ENCODE measurements at regions not wholly inside any gene's neighbourhood (a gene's known extent, or its start where the extent isn't known, plus 50 kb on each side); places are given as distances from the start of the nearest gene placed in this dataset.
"Not testable (repeated sequence)": the region's sequence is repeated elsewhere in the genome, so short reads cannot be mapped to it uniquely, and the experiment has no call there.

DNA sequence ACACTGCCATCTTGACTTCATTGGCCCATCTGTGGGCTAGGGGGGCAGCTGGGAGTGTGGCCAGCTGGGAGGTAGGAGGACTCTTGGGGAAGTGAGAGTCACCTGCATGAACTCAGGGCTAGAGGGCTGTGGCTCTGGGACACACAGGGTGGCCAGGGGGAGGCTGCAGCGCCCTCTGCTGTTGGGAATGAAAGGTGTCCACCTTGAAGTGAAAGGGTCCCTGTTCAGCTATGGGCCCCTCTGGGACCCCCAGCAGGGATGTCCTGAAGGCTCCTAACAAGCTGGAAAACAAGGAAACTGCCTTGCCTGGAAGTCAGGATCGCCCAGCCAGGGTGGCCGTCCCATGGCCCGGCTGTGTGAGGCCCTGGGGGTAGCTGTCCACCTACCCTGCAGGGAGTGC, 507.8 kb downstream of the FOXD4L4 start:
- TF ChIP-seq, protein P1, sequence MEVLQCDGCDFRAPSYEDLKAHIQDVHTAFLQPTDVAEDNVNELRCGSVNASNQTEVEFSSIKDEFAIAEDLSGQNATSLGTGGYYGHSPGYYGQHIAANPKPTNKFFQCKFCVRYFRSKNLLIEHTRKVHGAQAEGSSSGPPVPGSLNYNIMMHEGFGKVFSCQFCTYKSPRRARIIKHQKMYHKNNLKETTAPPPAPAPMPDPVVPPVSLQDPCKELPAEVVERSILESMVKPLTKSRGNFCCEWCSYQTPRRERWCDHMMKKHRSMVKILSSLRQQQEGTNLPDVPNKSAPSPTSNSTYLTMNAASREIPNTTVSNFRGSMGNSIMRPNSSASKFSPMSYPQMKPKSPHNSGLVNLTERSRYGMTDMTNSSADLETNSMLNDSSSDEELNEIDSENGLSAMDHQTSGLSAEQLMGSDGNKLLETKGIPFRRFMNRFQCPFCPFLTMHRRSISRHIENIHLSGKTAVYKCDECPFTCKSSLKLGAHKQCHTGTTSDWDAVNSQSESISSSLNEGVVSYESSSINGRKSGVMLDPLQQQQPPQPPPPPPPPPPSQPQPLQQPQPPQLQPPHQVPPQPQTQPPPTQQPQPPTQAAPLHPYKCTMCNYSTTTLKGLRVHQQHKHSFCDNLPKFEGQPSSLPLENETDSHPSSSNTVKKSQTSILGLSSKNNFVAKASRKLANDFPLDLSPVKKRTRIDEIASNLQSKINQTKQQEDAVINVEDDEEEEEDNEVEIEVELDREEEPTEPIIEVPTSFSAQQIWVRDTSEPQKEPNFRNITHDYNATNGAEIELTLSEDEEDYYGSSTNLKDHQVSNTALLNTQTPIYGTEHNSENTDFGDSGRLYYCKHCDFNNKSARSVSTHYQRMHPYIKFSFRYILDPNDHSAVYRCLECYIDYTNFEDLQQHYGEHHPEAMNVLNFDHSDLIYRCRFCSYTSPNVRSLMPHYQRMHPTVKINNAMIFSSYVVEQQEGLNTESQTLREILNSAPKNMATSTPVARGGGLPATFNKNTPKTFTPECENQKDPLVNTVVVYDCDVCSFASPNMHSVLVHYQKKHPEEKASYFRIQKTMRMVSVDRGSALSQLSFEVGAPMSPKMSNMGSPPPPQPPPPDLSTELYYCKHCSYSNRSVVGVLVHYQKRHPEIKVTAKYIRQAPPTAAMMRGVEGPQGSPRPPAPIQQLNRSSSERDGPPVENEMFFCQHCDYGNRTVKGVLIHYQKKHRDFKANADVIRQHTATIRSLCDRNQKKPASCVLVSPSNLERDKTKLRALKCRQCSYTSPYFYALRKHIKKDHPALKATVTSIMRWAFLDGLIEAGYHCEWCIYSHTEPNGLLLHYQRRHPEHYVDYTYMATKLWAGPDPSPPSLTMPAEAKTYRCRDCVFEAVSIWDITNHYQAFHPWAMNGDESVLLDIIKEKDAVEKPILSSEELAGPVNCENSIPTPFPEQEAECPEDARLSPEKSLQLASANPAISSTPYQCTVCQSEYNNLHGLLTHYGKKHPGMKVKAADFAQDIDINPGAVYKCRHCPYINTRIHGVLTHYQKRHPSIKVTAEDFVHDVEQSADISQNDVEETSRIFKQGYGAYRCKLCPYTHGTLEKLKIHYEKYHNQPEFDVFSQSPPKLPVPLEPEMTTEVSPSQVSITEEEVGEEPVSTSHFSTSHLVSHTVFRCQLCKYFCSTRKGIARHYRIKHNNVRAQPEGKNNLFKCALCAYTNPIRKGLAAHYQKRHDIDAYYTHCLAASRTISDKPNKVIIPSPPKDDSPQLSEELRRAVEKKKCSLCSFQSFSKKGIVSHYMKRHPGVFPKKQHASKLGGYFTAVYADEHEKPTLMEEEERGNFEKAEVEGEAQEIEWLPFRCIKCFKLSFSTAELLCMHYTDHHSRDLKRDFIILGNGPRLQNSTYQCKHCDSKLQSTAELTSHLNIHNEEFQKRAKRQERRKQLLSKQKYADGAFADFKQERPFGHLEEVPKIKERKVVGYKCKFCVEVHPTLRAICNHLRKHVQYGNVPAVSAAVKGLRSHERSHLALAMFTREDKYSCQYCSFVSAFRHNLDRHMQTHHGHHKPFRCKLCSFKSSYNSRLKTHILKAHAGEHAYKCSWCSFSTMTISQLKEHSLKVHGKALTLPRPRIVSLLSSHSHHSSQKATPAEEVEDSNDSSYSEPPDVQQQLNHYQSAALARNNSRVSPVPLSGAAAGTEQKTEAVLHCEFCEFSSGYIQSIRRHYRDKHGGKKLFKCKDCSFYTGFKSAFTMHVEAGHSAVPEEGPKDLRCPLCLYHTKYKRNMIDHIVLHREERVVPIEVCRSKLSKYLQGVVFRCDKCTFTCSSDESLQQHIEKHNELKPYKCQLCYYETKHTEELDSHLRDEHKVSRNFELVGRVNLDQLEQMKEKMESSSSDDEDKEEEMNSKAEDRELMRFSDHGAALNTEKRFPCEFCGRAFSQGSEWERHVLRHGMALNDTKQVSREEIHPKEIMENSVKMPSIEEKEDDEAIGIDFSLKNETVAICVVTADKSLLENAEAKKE (CRISPR knock-in tag; IDR thresholded peaks at IDR 0.05) = not testable (repeated sequence)
- not testable (repeated sequence) for TF ChIP-seq CREB1 (CRISPR knock-in tag; IDR thresholded peaks at IDR 0.05; ENCODE audit: low read depth)

All from GM23338 (cell line).